Transverse colon (tissue), 4 donors: ENCODE measurements at regions not wholly inside any gene's neighbourhood (a gene's known extent, or its start where the extent isn't known, plus 50 kb on each side); places are given as distances from the start of the nearest gene placed in this dataset.

ENCODE experiments used
- EP300 ChIP-seq: sonication (generic); formaldehyde crosslinking; IDR thresholded peaks from one replicate; pipeline ENCODE4 v1.6.1; 2017; ENCODE audit warnings: antibody characterized with exemption, low read depth
- POLR2A ChIP-seq: fragments of 450-650 bp; IDR thresholded peaks from one replicate; pipeline ENCODE4 v1.6.1; 2016; ENCODE audit warnings: antibody characterized with exemption, mild to moderate bottlenecking, moderate library complexity
- POLR2AphosphoS5 ChIP-seq, 3 donors: sonication (generic); formaldehyde crosslinking; IDR thresholded peaks; one replicate each; pipeline ENCODE4 v1.6.1; 2016; ENCODE audit warnings: antibody characterized with exemption in 3 of 3
- TF ChIP-seq, protein P1 (sequence below), 5 experiments: fragments of 200-600 bp in 3 of 5; fragments of 450-650 bp in 2 of 5; sonication (generic) in 3 of 5; IDR thresholded peaks; 1 replicate in 2 of 5; 2 replicates in 3 of 5; pipeline ENCODE4 v1.5.1; 2016 to 2017; ENCODE audit warnings: antibody characterized with exemption in 5 of 5, inconsistent platforms in 3 of 5, mild to moderate bottlenecking in 2 of 5, moderate library complexity in 1 of 5

DNA sequence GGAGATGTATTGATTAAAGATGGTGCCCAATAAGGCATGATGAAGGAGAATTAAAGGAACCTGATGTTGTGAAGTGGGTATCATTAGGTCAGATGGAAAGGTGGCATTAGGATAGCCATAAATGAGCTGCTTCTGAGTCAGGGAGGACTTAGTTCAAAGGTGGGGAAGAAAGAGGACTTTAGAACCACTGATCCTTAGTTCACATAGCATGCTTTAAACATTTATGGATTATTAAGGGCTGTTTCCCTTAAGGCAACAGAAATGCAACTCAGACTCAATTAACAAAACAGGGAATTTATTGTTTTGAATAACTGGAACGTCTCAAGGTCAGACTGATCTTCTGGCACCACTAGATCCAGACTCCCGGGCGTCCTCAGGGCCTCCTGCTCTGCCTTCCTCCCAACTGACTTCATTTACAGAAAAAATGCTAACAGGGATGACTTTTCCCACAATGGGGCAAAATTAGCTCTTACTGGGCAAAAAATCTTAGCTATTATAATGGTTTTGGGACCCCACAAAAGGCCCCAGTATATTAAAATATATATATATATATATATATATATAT is 1526.0 kb downstream of the TBC1D22A start:
- TF ChIP-seq POLR2A = no peak
- TF ChIP-seq, protein P1, sequence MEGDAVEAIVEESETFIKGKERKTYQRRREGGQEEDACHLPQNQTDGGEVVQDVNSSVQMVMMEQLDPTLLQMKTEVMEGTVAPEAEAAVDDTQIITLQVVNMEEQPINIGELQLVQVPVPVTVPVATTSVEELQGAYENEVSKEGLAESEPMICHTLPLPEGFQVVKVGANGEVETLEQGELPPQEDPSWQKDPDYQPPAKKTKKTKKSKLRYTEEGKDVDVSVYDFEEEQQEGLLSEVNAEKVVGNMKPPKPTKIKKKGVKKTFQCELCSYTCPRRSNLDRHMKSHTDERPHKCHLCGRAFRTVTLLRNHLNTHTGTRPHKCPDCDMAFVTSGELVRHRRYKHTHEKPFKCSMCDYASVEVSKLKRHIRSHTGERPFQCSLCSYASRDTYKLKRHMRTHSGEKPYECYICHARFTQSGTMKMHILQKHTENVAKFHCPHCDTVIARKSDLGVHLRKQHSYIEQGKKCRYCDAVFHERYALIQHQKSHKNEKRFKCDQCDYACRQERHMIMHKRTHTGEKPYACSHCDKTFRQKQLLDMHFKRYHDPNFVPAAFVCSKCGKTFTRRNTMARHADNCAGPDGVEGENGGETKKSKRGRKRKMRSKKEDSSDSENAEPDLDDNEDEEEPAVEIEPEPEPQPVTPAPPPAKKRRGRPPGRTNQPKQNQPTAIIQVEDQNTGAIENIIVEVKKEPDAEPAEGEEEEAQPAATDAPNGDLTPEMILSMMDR (IDR thresholded peaks at IDR 0.05) = no peak
- no peak for TF ChIP-seq POLR2AphosphoS5 (IDR thresholded peaks at IDR 0.05)
- TF ChIP-seq EP300 = no peak
